HEK293 (cell line): ENCODE measurements at regions not wholly inside any gene's neighbourhood (a gene's known extent, or its start where the extent isn't known, plus 50 kb on each side); places are given as distances from the start of the nearest gene placed in this dataset.

ENCODE experiments used
- CTCF ChIP-seq: fragments of 450-650 bp; formaldehyde crosslinking; IDR thresholded peaks from 2 replicates; pipeline ENCODE4 v1.5.1; 2016; ENCODE audit warnings: missing biosample characterization, missing genetic modification characterization
- GLIS2 ChIP-seq: fragments of 450-650 bp; formaldehyde crosslinking; IDR thresholded peaks from 2 replicates; pipeline ENCODE4 v1.5.1; 2016; ENCODE audit warnings: missing biosample characterization, missing genetic modification characterization
- KLF10 ChIP-seq: fragments of 450-650 bp; IDR thresholded peaks from 2 replicates; pipeline ENCODE4 v1.5.1; 2018; ENCODE audit warnings: missing biosample characterization, mild to moderate bottlenecking, missing genetic modification characterization
- ZBTB26 ChIP-seq: fragments of 450-650 bp; formaldehyde crosslinking; optimal IDR thresholded peaks from 2 replicates; pipeline ENCODE3; 2016; ENCODE audit warnings: missing biosample characterization, mild to moderate bottlenecking, missing genetic modification characterization
- ZNF394 ChIP-seq: fragments of 450-650 bp; formaldehyde crosslinking; IDR thresholded peaks from 2 replicates; pipeline ENCODE4 v1.5.1; 2016; ENCODE audit warnings: missing biosample characterization, missing genetic modification characterization, mild to moderate bottlenecking, moderate library complexity, borderline replicate concordance
- ZNF544 ChIP-seq: fragments of 450-650 bp; formaldehyde crosslinking; IDR thresholded peaks from 2 replicates; pipeline ENCODE4 v1.5.0; 2017; ENCODE audit warnings: missing biosample characterization, missing genetic modification characterization
- ZNF830 ChIP-seq: fragments of 450-650 bp; IDR thresholded peaks from 2 replicates; pipeline ENCODE4 v1.5.0; 2018; ENCODE audit warnings: missing biosample characterization, missing genetic modification characterization, low read depth, mild to moderate bottlenecking, moderate library complexity

- TF ChIP-seq ZNF544 (tag by site-specific recombination) (no peak), CTCF (tag by site-specific recombination) (no peak), ZBTB26 (no peak), ZNF830 (tag by site-specific recombination) (no peak), KLF10 (tag by site-specific recombination) (no peak), ZNF394 (tag by site-specific recombination) (no peak), GLIS2 (tag by site-specific recombination) (no peak)
These were observed 345.8 kb downstream of the SOX9 start for GRCh38 chr17:72466606-72467005.
